SK-N-SH (cell line): ENCODE measurements at regions not wholly inside any gene's neighbourhood (a gene's known extent, or its start where the extent isn't known, plus 50 kb on each side); places are given as distances from the start of the nearest gene placed in this dataset.

ENCODE experiments used
- CTCF ChIA-PET: fragments of 300-600, 350-600 bp; formaldehyde crosslinking; extraction: SDS; loops from one replicate; lab custom pipeline; 2021; lab: Yijun Ruan, JAX
- POLR2A ChIA-PET: fragments of 350-600 bp; sonication (Branson Sonifier 250); formaldehyde crosslinking; extraction: SDS; loops from one replicate; lab custom pipeline; 2020; ENCODE audit warnings: antibody characterized with exemption, inconsistent platforms; lab: Yijun Ruan, JAX
- DNase-seq: peaks from one replicate; pipeline ENCODE4 v3.0.0; 2012
- H2AFZ ChIP-seq: fragments of 200-600 bp; sonication (generic); 2 replicates; pipeline ENCODE4 v1.8.1; 2016; ENCODE audit warnings: antibody characterized with exemption, mild to moderate bottlenecking, low read depth
- H3F3A ChIP-seq: fragments of 200-600 bp; sonication (generic); replicated peaks from 2 replicates; pipeline ENCODE3; 2016; ENCODE audit warnings: antibody characterized with exemption, mild to moderate bottlenecking; ENCODE audit not compliant: insufficient read depth
- H3K27ac ChIP-seq, 2 experiments: fragments of 200-500 bp in 1 of 2; fragments of 200-600 bp in 1 of 2; sonication (Bioruptor generic) in 1 of 2; sonication (generic), shearing (Covaris generic) in 1 of 2; 2 replicates each; pipeline versions ENCODE4 v1.5.1 to v1.6.1; 2014 to 2016; ENCODE audit warnings: low read depth in 2 of 2, inconsistent platforms in 1 of 2, low read length in 1 of 2, mild to moderate bottlenecking in 1 of 2, mixed read lengths in 1 of 2
- H3K27me3 ChIP-seq: fragments of 200-600 bp; sonication (generic), shearing (Covaris generic); 2 replicates; pipeline ENCODE4 v1.6.1; 2016; ENCODE audit warnings: mixed run types; ENCODE audit not compliant: insufficient read depth
- H3K36me3 ChIP-seq, 2 experiments: fragments of 200-500 bp in 1 of 2; fragments of 200-600 bp in 1 of 2; sonication (Bioruptor generic) in 1 of 2; sonication (generic) in 1 of 2; replicated peaks in 1 of 2; 2 replicates each; pipeline versions ENCODE3 to v1.5.1; 2014 to 2016; ENCODE audit warnings: low read length in 1 of 2, mild to moderate bottlenecking in 1 of 2; ENCODE audit not compliant: insufficient read depth in 2 of 2, control insufficient read depth in 1 of 2
- H3K4me1 ChIP-seq, 2 experiments: fragments of 200-500 bp in 1 of 2; fragments of 200-600 bp in 1 of 2; sonication (Bioruptor generic) in 1 of 2; sonication (generic), shearing (Covaris generic) in 1 of 2; 2 replicates each; pipeline versions ENCODE4 v1.5.1 to v1.6.1; 2014 to 2016; ENCODE audit warnings: low read depth in 1 of 2, low read length in 1 of 2, mixed run types in 1 of 2; ENCODE audit not compliant: insufficient read depth in 2 of 2, control insufficient read depth in 1 of 2
- H3K4me2 ChIP-seq: fragments of 200-600 bp; sonication (generic), shearing (Covaris generic); 2 replicates; pipeline ENCODE4 v1.6.1; 2017; ENCODE audit warnings: mixed run types
- H3K4me3 ChIP-seq, 2 experiments: fragments of 200-500 bp in 1 of 2; fragments of 200-600 bp in 1 of 2; sonication (Bioruptor generic) in 1 of 2; sonication (generic), shearing (Covaris generic) in 1 of 2; 2 replicates each; pipeline versions ENCODE4 v1.5.1 to v1.8.1; 2014 to 2016; ENCODE audit warnings: low read depth in 2 of 2, inconsistent platforms in 1 of 2, low read length in 1 of 2, mild to moderate bottlenecking in 1 of 2, mixed read lengths in 1 of 2, moderate library complexity in 1 of 2
- H3K79me2 ChIP-seq: fragments of 200-600 bp; sonication (generic); 2 replicates; pipeline ENCODE4 v1.8.1; 2017; ENCODE audit warnings: mild to moderate bottlenecking; ENCODE audit not compliant: insufficient read depth
- H3K9ac ChIP-seq: fragments of 200-600 bp; sonication (generic); 2 replicates; pipeline ENCODE4 v1.6.1; 2017; ENCODE audit warnings: mixed run types
- H3K9me2 ChIP-seq: fragments of 200-600 bp; sonication (generic); 2 replicates; pipeline ENCODE4 v1.6.1; 2017; ENCODE audit warnings: mixed run types
- H3K9me3 ChIP-seq: fragments of 200-600 bp; sonication (generic); 2 replicates; pipeline ENCODE4 v1.6.1; 2017; ENCODE audit warnings: mixed run types, mild to moderate bottlenecking, moderate library complexity
- H4K20me1 ChIP-seq: fragments of 200-600 bp; sonication (generic); 2 replicates; pipeline ENCODE4 v1.6.1; 2017; ENCODE audit warnings: mild to moderate bottlenecking, mixed run types; ENCODE audit not compliant: insufficient read depth
- CTCF ChIP-seq: fragments of 200-600 bp; sonication (generic); IDR thresholded peaks from 2 replicates; pipeline ENCODE4 v1.6.1; 2017; ENCODE audit warnings: antibody characterized with exemption, mild to moderate bottlenecking, moderate library complexity
- EZH2phosphoT487 ChIP-seq: fragments of 200-600 bp; sonication (generic); IDR thresholded peaks from 2 replicates; pipeline ENCODE4 v1.6.1; 2017; ENCODE audit warnings: low read depth, mixed run types, mild to moderate bottlenecking, antibody characterized with exemption, moderate library complexity, borderline replicate concordance
- FOXJ3 ChIP-seq: sonication (generic); formaldehyde crosslinking; IDR thresholded peaks from 2 replicates; pipeline ENCODE4 v1.5.1; 2020; ENCODE audit warnings: mild to moderate bottlenecking, missing genetic modification reagents
- FOXM1 ChIP-seq: IDR thresholded peaks from 2 replicates; pipeline ENCODE4 v1.4.0; 2012; ENCODE audit warnings: low read depth, mild to moderate bottlenecking
- GATA2 ChIP-seq: sonication (generic); formaldehyde crosslinking; IDR thresholded peaks from 2 replicates; pipeline ENCODE4 v1.5.0; 2020; ENCODE audit warnings: mild to moderate bottlenecking, missing genetic modification reagents
- JUND ChIP-seq: IDR thresholded peaks from 2 replicates; pipeline ENCODE4 v1.4.0; 2012
- MEF2A ChIP-seq: IDR thresholded peaks from 2 replicates; pipeline ENCODE4 v1.4.0; 2012; ENCODE audit warnings: low read depth, borderline replicate concordance
- MXI1 ChIP-seq: IDR thresholded peaks from 2 replicates; pipeline ENCODE4 v1.6.1; 2012; ENCODE audit warnings: mild to moderate bottlenecking, low read depth, low read length, improper control_type of control experiment
- NRF1 ChIP-seq: IDR thresholded peaks from 2 replicates; pipeline ENCODE4 v1.6.1; 2012; ENCODE audit warnings: low read depth, mild to moderate bottlenecking, low read length
- PBX3 ChIP-seq: IDR thresholded peaks from 2 replicates; pipeline ENCODE4; 2012
- POLR2AphosphoS5 ChIP-seq: IDR thresholded peaks from 2 replicates; pipeline ENCODE4 v1.6.1; 2012; ENCODE audit warnings: low read depth, low read length
- RAD21 ChIP-seq: IDR thresholded peaks from 2 replicates; pipeline ENCODE4 v1.6.1; 2012; ENCODE audit warnings: mild to moderate bottlenecking, low read length
- RFX5 ChIP-seq: IDR thresholded peaks from 2 replicates; pipeline ENCODE4 v1.6.1; 2012; ENCODE audit warnings: mild to moderate bottlenecking, improper control_type of control experiment, low read length
- SIN3A ChIP-seq: IDR thresholded peaks from 2 replicates; pipeline ENCODE4 v1.6.1; 2012; ENCODE audit warnings: low read depth, mild to moderate bottlenecking, low read length, moderate library complexity, borderline replicate concordance
- SMC3 ChIP-seq: IDR thresholded peaks from 2 replicates; pipeline ENCODE4 v1.6.1; 2012; ENCODE audit warnings: low read depth, low read length, improper control_type of control experiment
- ZBTB33 ChIP-seq: IDR thresholded peaks from 2 replicates; pipeline ENCODE4 v1.4.0; 2012; ENCODE audit warnings: low read depth, borderline replicate concordance
- WGBS: methylation state at CpG from one replicate; pipeline ENCODE4 v1.1.6; 2017; ENCODE audit warnings: low lambda C conversion rate; 5-methylcytosine and 5-hydroxymethylcytosine counted together
- TF ChIP-seq, protein P1 (sequence below): fragments of 150-350 bp; IDR thresholded peaks from 2 replicates; pipeline ENCODE4 v1.6.1; 2017; ENCODE audit warnings: antibody characterized with exemption, low read length, low read depth, borderline replicate concordance

DNA sequence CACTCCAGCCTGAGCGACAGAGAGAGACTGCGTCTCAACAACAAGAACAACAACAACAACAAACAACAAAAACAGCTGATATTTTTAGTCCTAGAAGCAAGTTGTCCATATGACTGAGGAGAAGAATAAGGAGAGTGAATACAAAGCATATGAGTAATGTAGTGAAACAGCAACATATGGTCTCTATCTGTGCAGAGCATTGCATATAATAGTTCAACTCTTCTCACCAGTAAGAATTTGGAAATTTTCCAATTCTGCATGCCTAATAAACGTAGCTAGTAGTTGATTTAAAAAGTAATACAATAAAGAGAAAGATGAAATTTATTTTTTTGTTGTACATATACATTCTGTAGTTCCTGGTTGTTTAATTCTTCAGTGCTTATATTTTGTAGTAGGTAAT lies 129.7 kb upstream of the FAM83B start:
- H3K9me2 ChIP-seq, result no peaks in the 10 kb centered on the region
- no peak overlapping the region for H3K9ac ChIP-seq
- TF ChIP-seq, protein P1, sequence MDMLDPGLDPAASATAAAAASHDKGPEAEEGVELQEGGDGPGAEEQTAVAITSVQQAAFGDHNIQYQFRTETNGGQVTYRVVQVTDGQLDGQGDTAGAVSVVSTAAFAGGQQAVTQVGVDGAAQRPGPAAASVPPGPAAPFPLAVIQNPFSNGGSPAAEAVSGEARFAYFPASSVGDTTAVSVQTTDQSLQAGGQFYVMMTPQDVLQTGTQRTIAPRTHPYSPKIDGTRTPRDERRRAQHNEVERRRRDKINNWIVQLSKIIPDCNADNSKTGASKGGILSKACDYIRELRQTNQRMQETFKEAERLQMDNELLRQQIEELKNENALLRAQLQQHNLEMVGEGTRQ, result no peak
- TF ChIP-seq FOXM1, result no peak
- no peak for TF ChIP-seq PBX3
- TF ChIP-seq MXI1, result no peak
- no peak for TF ChIP-seq RFX5
- no peak for TF ChIP-seq MEF2A
- no peak for TF ChIP-seq JUND
- no peak for TF ChIP-seq EZH2phosphoT487
- no peak for TF ChIP-seq ZBTB33
- CTCF ChIA-PET, result interaction anchor here (0.8 to 2.4 kb wide), 7 partner anchors 10 to 523 kb away, joined by 3 to 16 read pairs (median 4); no protein-coding TSS in a partner anchor
- no peak overlapping the region for H2AFZ ChIP-seq
- H3K4me3 ChIP-seq, result no peak overlapping the region
- H3K27me3 ChIP-seq, result no peaks in the 10 kb centered on the region; the same call in 1 of the 2 replicates
- 12% methylated on average over 3 of the region's 3 CpGs for WGBS
- no peaks in the 10 kb centered on the region for H3K9me3 ChIP-seq
- DNase-seq, result no peak
- H3K4me1 ChIP-seq, result no peaks in the 10 kb centered on the region; a peak in 1 of 4 replicates
- no peaks in the 10 kb centered on the region for H3F3A ChIP-seq
- no peak overlapping the region for H3K4me2 ChIP-seq
- H3K27ac ChIP-seq, result no peak overlapping the region
- no peaks in the 10 kb centered on the region for H4K20me1 ChIP-seq
- POLR2A ChIA-PET, result no interaction called here
- no peaks in the 10 kb centered on the region for H3K36me3 ChIP-seq
- no peaks in the 10 kb centered on the region for H3K79me2 ChIP-seq

- DNase-seq, result peak; percentile 29
- no peaks in the 10 kb centered on the region for H4K20me1 ChIP-seq
- no peaks in the 10 kb centered on the region; the same call in 1 of the 2 replicates for H3K27me3 ChIP-seq
- TF ChIP-seq GATA2 (no peak), RFX5 (no peak), FOXJ3 (CRISPR knock-in tag) (no peak), SIN3A (no peak), POLR2AphosphoS5 (no peak), NRF1 (no peak), CTCF (peak; percentile 91), SMC3 (peak; percentile 47), RAD21 (peak; percentile 59)
- H3K9me3 ChIP-seq, result no peaks in the 10 kb centered on the region
- ChIA-PET POLR2A (no interaction called here), CTCF (interaction anchor here (0.6 to 2.9 kb wide), 30 partner anchors 10 to 1224 kb away, joined by 3 to 24 read pairs (median 4); no protein-coding TSS in a partner anchor)
- H2AFZ ChIP-seq, result no peak overlapping the region
- H3K27ac ChIP-seq, result no peak overlapping the region
- H3F3A ChIP-seq, result no peaks in the 10 kb centered on the region
- H3K9ac ChIP-seq, result no peak overlapping the region
- H3K36me3 ChIP-seq, result no peaks in the 10 kb centered on the region
- no peak overlapping the region for H3K4me3 ChIP-seq
- no peaks in the 10 kb centered on the region; a peak in 1 of 4 replicates for H3K4me1 ChIP-seq
- no peak overlapping the region for H3K4me2 ChIP-seq
- no peaks in the 10 kb centered on the region for H3K79me2 ChIP-seq
- 11% methylated on average over 5 of the region's 5 CpGs for WGBS
- no peaks in the 10 kb centered on the region for H3K9me2 ChIP-seq
These were observed 128.6 kb upstream of the FAM83B start for GRCh38 chr6:54717849-54718455.
